GM23338 (cell line): ENCODE measurements at regions not wholly inside any gene's neighbourhood (a gene's known extent, or its start where the extent isn't known, plus 50 kb on each side); places are given as distances from the start of the nearest gene placed in this dataset.

ENCODE experiments used
- ATAC-seq: fragments of 200-7000 bp; cut with Tn5 transposase; 3 replicates; pipeline ENCODE4 v1.9.1; 2020
- DNase-seq: peaks from one replicate; pipeline ENCODE4 v3.0.0-alpha.2; 2015; ENCODE audit warnings: low spot score
- H2AFZ ChIP-seq: fragments of 200-600 bp; sonication (generic); 2 replicates; pipeline ENCODE4 v1.8.0; 2016; ENCODE audit warnings: antibody characterized with exemption, mild to moderate bottlenecking, moderate library complexity
- H3F3A ChIP-seq: fragments of 200-600 bp; sonication (generic); replicated peaks from 2 replicates; pipeline ENCODE4 v1.8.0; 2017; ENCODE audit warnings: antibody characterized with exemption, mixed run types, low read depth
- H3K27ac ChIP-seq: fragments of 200-600 bp; sonication (generic); 2 replicates; pipeline ENCODE4 v1.6.1; 2016; ENCODE audit warnings: low read depth
- H3K27me3 ChIP-seq: fragments of 200-600 bp; sonication (generic); 2 replicates; pipeline ENCODE4 v1.8.0; 2016; ENCODE audit warnings: mild to moderate bottlenecking, mixed run types, moderate library complexity; ENCODE audit not compliant: insufficient read depth
- H3K36me3 ChIP-seq: fragments of 200-600 bp; sonication (generic); 2 replicates; pipeline ENCODE4 v1.8.0; 2016; ENCODE audit warnings: mild to moderate bottlenecking; ENCODE audit not compliant: insufficient read depth
- H3K4me1 ChIP-seq: fragments of 200-600 bp; sonication (generic); 2 replicates; pipeline ENCODE4 v1.8.0; 2016; ENCODE audit warnings: mild to moderate bottlenecking, moderate library complexity; ENCODE audit not compliant: insufficient read depth
- H3K4me2 ChIP-seq: fragments of 200-600 bp; sonication (generic); 2 replicates; pipeline ENCODE4 v1.7.1; 2017; ENCODE audit warnings: mixed run types
- H3K4me3 ChIP-seq: fragments of 200-600 bp; sonication (generic); 2 replicates; pipeline ENCODE4 v1.6.1; 2016; ENCODE audit warnings: mixed run types
- H3K79me2 ChIP-seq: fragments of 200-600 bp; sonication (generic); replicated peaks from 2 replicates; pipeline ENCODE4 v1.8.0; 2017; ENCODE audit warnings: mild to moderate bottlenecking; ENCODE audit not compliant: insufficient read depth
- H3K9me2 ChIP-seq: fragments of 200-600 bp; sonication (generic); 2 replicates; pipeline ENCODE4 v1.8.0; 2017; ENCODE audit not compliant: insufficient read depth
- H4K20me1 ChIP-seq: fragments of 200-600 bp; sonication (generic); replicated peaks from 2 replicates; pipeline ENCODE4 v1.8.0; 2017; ENCODE audit warnings: mild to moderate bottlenecking; ENCODE audit not compliant: insufficient read depth
- H3K27ac Mint-ChIP-seq: 2 replicates; pipeline ENCODE4 v1.8.0; 2020; ENCODE audit warnings: inconsistent platforms, mild to moderate bottlenecking, moderate library complexity, mixed read lengths
- H3K27me3 Mint-ChIP-seq: 3 replicates; pipeline ENCODE4 v1.8.0; 2022; ENCODE audit warnings: low read depth, mild to moderate bottlenecking, moderate library complexity, mixed read lengths, inconsistent platforms; ENCODE audit not compliant: insufficient read depth, poor library complexity
- H3K36me3 Mint-ChIP-seq: 3 replicates; pipeline ENCODE4 v1.8.0; 2021; ENCODE audit warnings: low read depth, mild to moderate bottlenecking, inconsistent platforms, moderate library complexity, mixed read lengths
- H3K4me1 Mint-ChIP-seq: 3 replicates; pipeline ENCODE4 v1.8.0; 2020; ENCODE audit warnings: mild to moderate bottlenecking, inconsistent platforms, mixed read lengths
- H3K4me3 Mint-ChIP-seq: 3 replicates; pipeline ENCODE4 v1.8.0; 2021; ENCODE audit warnings: moderate library complexity, mild to moderate bottlenecking, inconsistent platforms, mixed read lengths
- H3K9me3 Mint-ChIP-seq: 3 replicates; pipeline ENCODE4 v1.8.0; 2020; ENCODE audit warnings: moderate library complexity, mild to moderate bottlenecking, inconsistent platforms, mixed read lengths
- CREB1 ChIP-seq: fragments of 250-450 bp; sonication (Bioruptor Pico); IDR thresholded peaks from 2 replicates; pipeline ENCODE4 v1.5.0; 2020; ENCODE audit warnings: low read depth, mild to moderate bottlenecking, moderate library complexity
- JUNB ChIP-seq: IDR thresholded peaks from one replicate; pipeline ENCODE4 v1.6.1; 2016; ENCODE audit warnings: antibody characterized with exemption; ENCODE audit not compliant: unreplicated experiment
- TF ChIP-seq, protein P1 (sequence below): IDR thresholded peaks from one replicate; pipeline ENCODE4 v1.6.1; 2018; ENCODE audit warnings: antibody characterized with exemption; ENCODE audit not compliant: unreplicated experiment
- TF ChIP-seq, protein P2 (sequence below), 2 experiments: fragments of 200-600 bp in 1 of 2; sonication (generic) in 1 of 2; conservative IDR thresholded peaks; 2 replicates each; pipeline versions ENCODE4 v1.5.1 to v1.6.1; 2016 to 2017; ENCODE audit warnings: antibody characterized with exemption in 2 of 2, low read depth in 2 of 2, mild to moderate bottlenecking in 2 of 2, moderate library complexity in 1 of 2

DNA sequence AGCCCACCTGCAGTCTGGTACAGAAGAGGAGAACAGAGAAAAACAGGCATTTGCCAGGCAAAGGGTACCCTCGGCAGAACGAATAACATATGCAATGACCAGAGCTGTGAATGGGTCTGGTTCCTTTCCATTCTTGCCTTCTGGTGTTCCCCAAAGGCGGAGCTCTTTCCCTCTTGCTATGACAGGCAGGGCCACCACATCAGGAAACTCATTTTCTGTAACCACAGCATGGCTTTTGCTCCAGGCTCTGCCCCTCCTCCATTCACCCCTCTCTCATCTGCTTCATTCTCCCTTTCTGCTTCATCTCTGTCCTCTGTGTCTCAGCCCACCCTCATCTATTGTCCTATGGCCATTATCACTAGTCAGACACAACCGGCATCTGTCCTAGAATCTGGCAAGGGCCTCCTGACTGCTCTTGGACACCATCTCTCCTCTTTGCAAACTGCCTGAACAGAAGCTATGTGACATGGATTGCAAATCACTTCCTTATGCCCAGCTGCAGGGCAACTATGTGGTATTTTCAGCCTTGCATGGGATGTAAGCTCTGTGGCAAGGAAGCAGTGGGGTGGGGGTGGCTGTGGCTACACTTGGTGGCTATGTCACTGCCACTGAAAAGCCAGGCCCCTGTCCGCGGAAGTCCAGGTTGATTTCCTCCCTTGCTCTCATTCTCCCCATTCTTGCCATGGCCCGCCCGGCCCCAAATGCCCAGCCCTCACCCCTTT is 78.8 kb upstream of the ABCD3 start (continued):
- TF ChIP-seq, protein P1, sequence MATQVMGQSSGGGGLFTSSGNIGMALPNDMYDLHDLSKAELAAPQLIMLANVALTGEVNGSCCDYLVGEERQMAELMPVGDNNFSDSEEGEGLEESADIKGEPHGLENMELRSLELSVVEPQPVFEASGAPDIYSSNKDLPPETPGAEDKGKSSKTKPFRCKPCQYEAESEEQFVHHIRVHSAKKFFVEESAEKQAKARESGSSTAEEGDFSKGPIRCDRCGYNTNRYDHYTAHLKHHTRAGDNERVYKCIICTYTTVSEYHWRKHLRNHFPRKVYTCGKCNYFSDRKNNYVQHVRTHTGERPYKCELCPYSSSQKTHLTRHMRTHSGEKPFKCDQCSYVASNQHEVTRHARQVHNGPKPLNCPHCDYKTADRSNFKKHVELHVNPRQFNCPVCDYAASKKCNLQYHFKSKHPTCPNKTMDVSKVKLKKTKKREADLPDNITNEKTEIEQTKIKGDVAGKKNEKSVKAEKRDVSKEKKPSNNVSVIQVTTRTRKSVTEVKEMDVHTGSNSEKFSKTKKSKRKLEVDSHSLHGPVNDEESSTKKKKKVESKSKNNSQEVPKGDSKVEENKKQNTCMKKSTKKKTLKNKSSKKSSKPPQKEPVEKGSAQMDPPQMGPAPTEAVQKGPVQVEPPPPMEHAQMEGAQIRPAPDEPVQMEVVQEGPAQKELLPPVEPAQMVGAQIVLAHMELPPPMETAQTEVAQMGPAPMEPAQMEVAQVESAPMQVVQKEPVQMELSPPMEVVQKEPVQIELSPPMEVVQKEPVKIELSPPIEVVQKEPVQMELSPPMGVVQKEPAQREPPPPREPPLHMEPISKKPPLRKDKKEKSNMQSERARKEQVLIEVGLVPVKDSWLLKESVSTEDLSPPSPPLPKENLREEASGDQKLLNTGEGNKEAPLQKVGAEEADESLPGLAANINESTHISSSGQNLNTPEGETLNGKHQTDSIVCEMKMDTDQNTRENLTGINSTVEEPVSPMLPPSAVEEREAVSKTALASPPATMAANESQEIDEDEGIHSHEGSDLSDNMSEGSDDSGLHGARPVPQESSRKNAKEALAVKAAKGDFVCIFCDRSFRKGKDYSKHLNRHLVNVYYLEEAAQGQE: no peak
- TF ChIP-seq CREB1 (CRISPR knock-in tag) (no peak), JUNB (no peak)

DNA sequence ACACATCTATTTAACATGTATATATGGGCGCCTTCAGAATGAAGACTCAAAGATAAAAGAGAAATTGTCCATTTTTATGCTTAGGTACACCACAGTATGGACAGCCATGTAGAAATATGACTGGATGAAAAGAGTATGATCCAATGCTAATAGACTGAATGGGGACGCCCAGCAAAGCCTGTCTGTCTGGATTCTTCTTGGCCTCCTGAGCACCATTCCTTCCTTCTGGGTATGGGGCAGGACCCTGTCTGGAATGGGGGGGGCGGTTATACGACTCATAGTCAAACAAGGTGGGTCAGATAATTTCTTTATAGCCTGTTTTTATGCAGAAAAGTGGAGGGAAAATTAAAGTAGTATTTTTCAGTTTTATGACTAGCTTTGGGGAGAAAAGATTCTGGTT is 81.2 kb upstream of the ABCD3 start:
- Mint-ChIP-seq H3K27ac (no peak overlapping the region), H3K9me3 (no peaks in the 10 kb centered on the region), H3K27me3 (peaks cover 5% of the 10 kb centered on the region), H3K4me1 (peaks cover 7% of the 10 kb centered on the region; the same call in 2 of the 3 replicates), H3K36me3 (no peaks in the 10 kb centered on the region), H3K4me3 (no peak overlapping the region)
- DNase-seq (no peak), ATAC-seq (no peak)
- no peaks in the 10 kb centered on the region for H3K9me2 ChIP-seq
- no peaks in the 10 kb centered on the region for H3K36me3 ChIP-seq
- no peaks in the 10 kb centered on the region for H3K27me3 ChIP-seq
- no peaks in the 10 kb centered on the region for H4K20me1 ChIP-seq
- H3K4me2 ChIP-seq: no peak overlapping the region
- 0 out of 2 replicates have a peak overlapping the region, but pooled peaks have one; percentile 65 for H2AFZ ChIP-seq
- TF ChIP-seq, protein P2, sequence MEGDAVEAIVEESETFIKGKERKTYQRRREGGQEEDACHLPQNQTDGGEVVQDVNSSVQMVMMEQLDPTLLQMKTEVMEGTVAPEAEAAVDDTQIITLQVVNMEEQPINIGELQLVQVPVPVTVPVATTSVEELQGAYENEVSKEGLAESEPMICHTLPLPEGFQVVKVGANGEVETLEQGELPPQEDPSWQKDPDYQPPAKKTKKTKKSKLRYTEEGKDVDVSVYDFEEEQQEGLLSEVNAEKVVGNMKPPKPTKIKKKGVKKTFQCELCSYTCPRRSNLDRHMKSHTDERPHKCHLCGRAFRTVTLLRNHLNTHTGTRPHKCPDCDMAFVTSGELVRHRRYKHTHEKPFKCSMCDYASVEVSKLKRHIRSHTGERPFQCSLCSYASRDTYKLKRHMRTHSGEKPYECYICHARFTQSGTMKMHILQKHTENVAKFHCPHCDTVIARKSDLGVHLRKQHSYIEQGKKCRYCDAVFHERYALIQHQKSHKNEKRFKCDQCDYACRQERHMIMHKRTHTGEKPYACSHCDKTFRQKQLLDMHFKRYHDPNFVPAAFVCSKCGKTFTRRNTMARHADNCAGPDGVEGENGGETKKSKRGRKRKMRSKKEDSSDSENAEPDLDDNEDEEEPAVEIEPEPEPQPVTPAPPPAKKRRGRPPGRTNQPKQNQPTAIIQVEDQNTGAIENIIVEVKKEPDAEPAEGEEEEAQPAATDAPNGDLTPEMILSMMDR (conservative IDR thresholded peaks at IDR 0.05; ENCODE audit: low read depth in 2 of 2): no peak
- TF ChIP-seq, protein P1: no peak
- no peak for TF ChIP-seq JUNB
- no peak overlapping the region for H3K27ac ChIP-seq
- H3K4me1 ChIP-seq: 0 out of 2 replicates have a peak, but pooled peaks cover 4% of the 10 kb centered on the region
- no peak overlapping the region for H3K4me3 ChIP-seq
- no peaks in the 10 kb centered on the region for H3F3A ChIP-seq
- no peaks in the 10 kb centered on the region for H3K79me2 ChIP-seq
